DOHH2 (cell line): ENCODE measurements at regions not wholly inside any gene's neighbourhood (a gene's known extent, or its start where the extent isn't known, plus 50 kb on each side); places are given as distances from the start of the nearest gene placed in this dataset.

Source experiments
- H3F3A ChIP-seq: fragments of 200-600 bp; sonication (generic), shearing (Covaris generic); 2 replicates; pipeline ENCODE4 v1.6.0; 2016; ENCODE audit warnings: antibody characterized with exemption, mild to moderate bottlenecking; ENCODE audit not compliant: control insufficient read depth, insufficient read depth
- H3K27ac ChIP-seq: fragments of 200-600 bp; sonication (generic); 2 replicates; pipeline ENCODE4 v1.5.1; 2014; ENCODE audit warnings: low read depth, mild to moderate bottlenecking, low read length, moderate library complexity
- H3K27me3 ChIP-seq: fragments of 200-600 bp; sonication (generic); 2 replicates; pipeline ENCODE4 v1.6.1; 2014; ENCODE audit warnings: mild to moderate bottlenecking, low read length, mixed read lengths; ENCODE audit not compliant: control insufficient read depth
- H3K36me3 ChIP-seq: fragments of 200-600 bp; sonication (generic); 2 replicates; pipeline ENCODE4 v1.6.1; 2014; ENCODE audit warnings: mild to moderate bottlenecking, low read length, moderate library complexity, mixed read lengths; ENCODE audit not compliant: control insufficient read depth
- H3K4me1 ChIP-seq: fragments of 200-600 bp; sonication (generic); 2 replicates; pipeline ENCODE4 v1.6.1; 2014; ENCODE audit warnings: mild to moderate bottlenecking, low read length, mixed read lengths; ENCODE audit not compliant: control insufficient read depth
- H3K4me2 ChIP-seq: fragments of 200-600 bp; sonication (generic); 2 replicates; pipeline ENCODE4 v1.6.0; 2014; ENCODE audit warnings: mild to moderate bottlenecking, low read length, moderate library complexity
- H3K4me3 ChIP-seq: fragments of 200-600 bp; sonication (generic); 2 replicates; pipeline ENCODE4 v1.5.1; 2014; ENCODE audit warnings: mild to moderate bottlenecking, low read length, mixed read lengths
- H3K79me2 ChIP-seq: fragments of 200-600 bp; sonication (generic); 2 replicates; pipeline ENCODE4 v1.6.1; 2014; ENCODE audit warnings: mild to moderate bottlenecking, low read length, mixed read lengths; ENCODE audit not compliant: control insufficient read depth
- H3K9me2 ChIP-seq: fragments of 200-600 bp; sonication (generic); replicated peaks from 2 replicates; pipeline ENCODE4 v1.6.1; 2014; ENCODE audit warnings: mild to moderate bottlenecking, low read length, mixed read lengths; ENCODE audit not compliant: control insufficient read depth
- H3K9me3 ChIP-seq: fragments of 200-600 bp; sonication (generic); 2 replicates; pipeline ENCODE4 v1.6.1; 2014; ENCODE audit warnings: antibody characterized with exemption, low read length, mixed read lengths; ENCODE audit not compliant: control insufficient read depth, insufficient read depth
- H4K20me1 ChIP-seq: fragments of 200-600 bp; sonication (generic); 2 replicates; pipeline ENCODE4 v1.6.0; 2014; ENCODE audit warnings: low read depth, mild to moderate bottlenecking, antibody characterized with exemption, low read length, moderate library complexity; ENCODE audit not compliant: control insufficient read depth, insufficient read depth
- EZH2phosphoT487 ChIP-seq: fragments of 200-600 bp; sonication (generic); IDR thresholded peaks from 2 replicates; pipeline ENCODE4 v1.6.1; 2017; ENCODE audit warnings: borderline replicate concordance, mild to moderate bottlenecking, antibody characterized with exemption, low read length, moderate library complexity, mixed read lengths
- TF ChIP-seq, protein P1 (sequence below): fragments of 200-600 bp; sonication (generic); IDR thresholded peaks from one replicate; pipeline ENCODE4 v1.5.1; 2014; ENCODE audit warnings: antibody characterized with exemption, mild to moderate bottlenecking, low read depth, low read length; ENCODE audit not compliant: poor library complexity, severe bottlenecking

DNA sequence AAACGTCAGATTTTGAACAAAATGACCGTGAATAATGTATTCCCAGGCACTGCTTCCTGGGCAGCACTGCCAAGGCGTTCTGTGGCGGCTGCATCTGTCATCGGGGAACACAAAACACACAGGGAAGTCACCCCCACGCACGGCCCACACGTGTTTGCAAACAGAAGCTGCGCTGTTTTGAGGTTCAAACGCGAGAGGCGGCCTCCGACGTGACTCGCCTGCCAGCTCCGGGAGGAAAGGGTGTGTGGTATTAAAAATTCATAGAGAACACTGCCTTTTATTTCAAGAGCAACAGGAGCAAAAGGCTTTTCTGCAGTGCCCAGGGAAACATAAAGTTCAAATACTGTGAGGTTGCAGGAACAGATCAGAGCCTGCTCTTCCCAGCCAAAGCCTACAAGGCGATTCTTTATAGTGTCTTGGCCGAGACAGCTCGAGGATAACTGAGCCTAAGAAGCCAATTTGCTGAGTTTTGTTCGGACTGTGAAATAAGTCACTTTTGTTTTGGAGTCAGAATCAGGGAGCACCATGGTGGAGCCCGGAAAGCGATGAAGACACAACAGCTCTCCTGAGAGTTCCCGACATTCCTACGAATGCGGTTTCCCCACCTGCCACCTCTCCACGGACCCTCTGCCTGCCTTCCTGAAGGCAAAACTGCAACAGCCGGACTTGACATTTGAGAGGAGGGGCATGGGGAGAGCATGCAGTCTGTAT, 115.3 kb upstream of the IRX2 start:
- Histone ChIP-seq H3K4me2 (no peak overlapping the region), H3F3A (no peaks in the 10 kb centered on the region), H3K79me2 (no peaks in the 10 kb centered on the region), H3K27me3 (no peaks in the 10 kb centered on the region), H4K20me1 (no peaks in the 10 kb centered on the region), H3K4me1 (no peaks in the 10 kb centered on the region), H3K27ac (no peak overlapping the region), H3K9me3 (peaks cover 39% of the 10 kb centered on the region; the same call in 1 of the 2 replicates), H3K4me3 (no peak overlapping the region), H3K36me3 (no peaks in the 10 kb centered on the region), H3K9me2 (no peaks in the 10 kb centered on the region)
- TF ChIP-seq, protein P1, sequence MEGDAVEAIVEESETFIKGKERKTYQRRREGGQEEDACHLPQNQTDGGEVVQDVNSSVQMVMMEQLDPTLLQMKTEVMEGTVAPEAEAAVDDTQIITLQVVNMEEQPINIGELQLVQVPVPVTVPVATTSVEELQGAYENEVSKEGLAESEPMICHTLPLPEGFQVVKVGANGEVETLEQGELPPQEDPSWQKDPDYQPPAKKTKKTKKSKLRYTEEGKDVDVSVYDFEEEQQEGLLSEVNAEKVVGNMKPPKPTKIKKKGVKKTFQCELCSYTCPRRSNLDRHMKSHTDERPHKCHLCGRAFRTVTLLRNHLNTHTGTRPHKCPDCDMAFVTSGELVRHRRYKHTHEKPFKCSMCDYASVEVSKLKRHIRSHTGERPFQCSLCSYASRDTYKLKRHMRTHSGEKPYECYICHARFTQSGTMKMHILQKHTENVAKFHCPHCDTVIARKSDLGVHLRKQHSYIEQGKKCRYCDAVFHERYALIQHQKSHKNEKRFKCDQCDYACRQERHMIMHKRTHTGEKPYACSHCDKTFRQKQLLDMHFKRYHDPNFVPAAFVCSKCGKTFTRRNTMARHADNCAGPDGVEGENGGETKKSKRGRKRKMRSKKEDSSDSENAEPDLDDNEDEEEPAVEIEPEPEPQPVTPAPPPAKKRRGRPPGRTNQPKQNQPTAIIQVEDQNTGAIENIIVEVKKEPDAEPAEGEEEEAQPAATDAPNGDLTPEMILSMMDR: no peak
- no peak for TF ChIP-seq EZH2phosphoT487

DNA sequence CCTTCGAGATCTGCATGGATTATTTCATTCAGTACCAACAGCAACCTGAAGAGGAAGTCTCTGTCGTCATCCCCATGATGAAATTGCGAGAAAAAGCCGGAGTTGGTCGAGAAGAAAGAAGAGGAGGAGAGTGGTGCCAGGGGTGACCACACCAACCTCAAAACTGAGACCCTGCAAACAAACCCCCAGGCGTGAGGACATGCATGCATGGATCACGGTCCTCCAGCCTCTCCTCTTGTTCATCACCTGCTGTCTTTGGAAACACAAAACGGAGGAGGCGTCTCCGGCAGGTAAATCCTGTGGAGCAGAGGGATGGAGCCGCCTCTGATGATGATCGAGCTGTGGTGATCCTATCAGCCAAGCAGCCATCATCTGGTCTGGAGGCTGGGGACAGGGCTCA, 114.4 kb upstream of the IRX2 start:
- H3K36me3 ChIP-seq: no peaks in the 10 kb centered on the region
- H3K27me3 ChIP-seq: no peaks in the 10 kb centered on the region
- H3K4me2 ChIP-seq: no peak overlapping the region
- H4K20me1 ChIP-seq: no peaks in the 10 kb centered on the region
- H3K4me1 ChIP-seq: no peaks in the 10 kb centered on the region
- H3K9me2 ChIP-seq: no peaks in the 10 kb centered on the region
- H3K79me2 ChIP-seq: no peaks in the 10 kb centered on the region
- no peaks in the 10 kb centered on the region for H3F3A ChIP-seq
- TF ChIP-seq, protein P1: no peak
- TF ChIP-seq EZH2phosphoT487: no peak
- no peak overlapping the region for H3K27ac ChIP-seq
- peaks cover 39% of the 10 kb centered on the region; the same call in 1 of the 2 replicates for H3K9me3 ChIP-seq
- H3K4me3 ChIP-seq: no peak overlapping the region

DNA sequence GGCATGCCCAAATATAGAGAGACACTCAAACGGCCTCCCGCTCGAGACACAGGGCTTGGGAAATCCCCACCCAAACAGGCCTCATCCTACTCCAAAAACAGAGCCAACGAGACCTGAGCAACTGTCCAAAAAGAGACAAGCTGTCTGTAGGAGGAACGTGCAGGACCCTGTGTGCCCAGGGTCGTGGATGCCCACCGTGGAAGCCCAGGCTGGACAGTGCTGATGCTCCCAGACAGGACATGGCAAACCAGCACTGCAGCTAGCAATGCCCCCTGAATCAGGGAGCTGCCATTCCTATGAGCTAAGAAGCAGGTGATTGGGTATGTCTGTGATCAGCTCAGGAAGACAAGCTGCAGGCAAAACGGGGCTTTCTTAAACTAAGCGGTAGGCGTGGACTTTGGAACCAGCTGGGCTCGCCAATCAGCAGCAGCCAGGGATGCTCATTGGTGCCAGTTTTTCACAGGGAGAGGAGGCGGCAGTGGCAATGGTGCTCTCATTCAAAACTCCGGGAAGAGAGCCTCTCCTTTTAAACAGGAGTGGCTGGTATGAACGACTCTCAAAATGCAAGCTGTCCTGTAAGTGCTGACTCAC, 113.1 kb upstream of the IRX2 start:
- no peaks in the 10 kb centered on the region for H3K27me3 ChIP-seq
- peaks cover 39% of the 10 kb centered on the region; the same call in 1 of the 2 replicates for H3K9me3 ChIP-seq
- no peaks in the 10 kb centered on the region for H3K4me1 ChIP-seq
- no peaks in the 10 kb centered on the region for H3K36me3 ChIP-seq
- H3F3A ChIP-seq: no peaks in the 10 kb centered on the region
- no peaks in the 10 kb centered on the region for H3K79me2 ChIP-seq
- H4K20me1 ChIP-seq: no peaks in the 10 kb centered on the region
- H3K27ac ChIP-seq: no peak overlapping the region
- H3K9me2 ChIP-seq: no peaks in the 10 kb centered on the region
- H3K4me3 ChIP-seq: no peak overlapping the region
- no peak overlapping the region for H3K4me2 ChIP-seq
- TF ChIP-seq EZH2phosphoT487: no peak
- TF ChIP-seq, protein P1: no peak
